GM19397 (cell line): ENCODE measurements at regions not wholly inside any gene's neighbourhood (a gene's known extent, or its start where the extent isn't known, plus 50 kb on each side); places are given as distances from the start of the nearest gene placed in this dataset.

ENCODE experiments used
- ATAC-seq: cut with Tn5 transposase; IDR thresholded peaks from one replicate; pipeline ENCODE4 v1.9.1; 2021; ENCODE audit warnings: mild to moderate bottlenecking, moderate library complexity; ENCODE audit not compliant: unreplicated experiment

GRCh38 chr4:11743236-11743635, 314.5 kb upstream of the HS3ST1 start:
- ATAC-seq: no peak

GRCh38 chr4:11741190-11741652, 312.5 kb upstream of the HS3ST1 start:
- ATAC-seq: no peak

DNA sequence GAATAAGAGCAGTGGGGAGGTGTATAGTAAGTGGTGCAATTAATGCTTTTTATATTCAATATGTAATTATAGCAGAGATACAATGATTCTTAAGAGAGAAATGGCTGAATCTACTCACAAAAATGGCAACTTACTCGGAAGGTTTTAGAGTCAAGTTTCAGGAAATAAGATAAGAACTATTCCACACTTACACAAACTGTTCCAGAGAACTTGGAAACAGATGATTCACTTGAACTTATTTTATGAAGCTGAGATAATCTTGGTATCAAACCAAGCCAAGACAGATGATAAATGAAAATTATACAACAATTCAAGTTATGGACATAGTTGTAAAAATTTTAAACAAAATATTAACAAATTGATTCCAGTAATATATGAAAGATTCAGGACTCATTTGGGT, 311.3 kb upstream of the HS3ST1 start:
- ATAC-seq: no peak

GRCh38 chr4:11736978-11737377, 308.3 kb upstream of the HS3ST1 start:
- ATAC-seq: no peak

DNA sequence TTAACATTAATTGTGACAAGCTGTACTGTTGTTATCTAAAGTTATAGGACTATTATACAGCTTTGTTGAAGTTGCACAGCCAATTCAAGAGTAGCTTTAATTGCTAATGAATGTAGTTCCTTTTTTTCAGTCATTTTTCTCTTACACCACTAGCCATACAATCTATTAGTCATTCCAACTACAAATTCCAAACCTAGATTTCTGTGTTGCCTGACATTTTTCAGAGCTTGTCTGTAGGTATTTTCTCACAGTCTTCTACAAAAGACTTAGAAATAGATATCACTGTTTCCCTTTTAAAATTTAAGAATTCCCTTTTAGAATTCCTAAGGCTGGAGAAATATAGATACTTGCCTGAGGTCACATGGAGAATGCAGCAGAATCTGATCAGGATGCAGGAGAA, 307.0 kb upstream of the HS3ST1 start:
- ATAC-seq: no peak

- ATAC-seq: no peak
Measured at GRCh38 chr4:11732155-11732554, 303.5 kb upstream of the HS3ST1 start.

- ATAC-seq: no peak
Measured at GRCh38 chr4:11730545-11730944, 301.9 kb upstream of the HS3ST1 start.

DNA sequence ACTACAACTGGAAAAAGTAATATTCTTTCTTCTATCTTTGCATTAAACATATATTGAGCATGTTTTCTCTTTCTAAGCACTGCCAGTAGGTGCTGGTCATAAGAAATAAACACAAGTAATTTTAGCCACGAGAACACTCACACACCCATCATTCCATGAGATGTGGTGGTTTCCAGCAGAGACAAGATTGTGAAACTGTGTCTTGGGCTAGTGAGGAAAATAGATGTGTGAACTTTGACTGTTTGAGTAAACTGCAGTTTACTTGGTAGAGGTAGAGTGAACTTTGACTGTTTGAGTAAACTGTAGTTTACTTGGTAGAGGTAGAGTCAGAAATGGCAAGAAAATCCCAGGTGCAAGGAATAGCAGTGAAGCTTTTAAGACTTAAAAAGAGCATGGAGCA, 300.9 kb upstream of the HS3ST1 start:
- no peak for ATAC-seq

DNA sequence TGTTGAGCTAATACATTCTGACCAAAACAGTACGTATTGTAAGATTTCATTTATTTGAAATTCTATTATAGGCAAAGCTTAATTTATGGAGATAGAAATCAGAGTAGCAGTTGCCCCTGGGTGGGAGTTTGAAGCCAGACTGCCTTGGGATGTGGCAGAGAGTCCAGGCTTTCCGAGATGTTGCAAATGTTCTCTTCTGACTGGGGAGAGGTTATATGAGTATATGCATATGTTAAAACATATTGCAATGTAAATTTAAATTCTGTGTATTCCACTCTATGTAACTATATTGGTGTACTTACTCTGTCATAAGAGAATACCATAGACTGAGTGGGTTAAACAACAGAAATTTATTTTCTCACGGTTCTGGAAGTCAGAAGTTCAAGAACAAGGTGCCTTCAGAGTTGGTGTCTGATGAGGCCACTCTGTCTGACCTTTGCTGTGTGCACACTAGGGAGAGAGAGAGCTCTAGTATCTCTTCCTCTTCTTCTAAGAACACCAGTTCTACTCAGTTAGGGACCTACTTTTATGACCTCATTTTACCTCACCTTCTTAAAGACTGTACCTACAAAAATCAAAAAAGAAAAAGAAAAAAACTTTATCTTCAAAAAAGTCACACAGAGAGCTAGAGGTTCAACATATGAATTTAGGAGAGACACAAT, 299.3 kb upstream of the HS3ST1 start:
- no peak for ATAC-seq

DNA sequence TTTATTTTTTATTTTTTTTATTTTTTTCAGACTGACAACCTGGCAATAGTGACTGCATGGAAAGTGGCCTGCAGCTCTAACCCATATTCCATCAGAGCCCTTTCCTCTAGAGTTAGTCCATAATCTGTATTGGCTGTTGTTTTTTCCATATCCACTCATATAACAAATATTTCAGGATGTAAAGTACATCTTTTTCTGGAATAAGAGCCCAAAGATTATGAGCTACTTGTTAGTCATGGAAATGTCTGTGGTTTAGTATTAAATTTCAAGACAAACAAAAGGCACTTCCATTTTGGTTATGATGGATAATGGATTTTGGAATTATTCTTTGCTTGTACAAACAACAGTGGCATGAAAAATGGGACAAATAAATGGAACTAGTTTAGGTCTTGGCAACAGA, 296.0 kb upstream of the HS3ST1 start:
- ATAC-seq: no peak

GRCh38 chr4:11722223-11722622, 293.5 kb upstream of the HS3ST1 start:
- no peak for ATAC-seq

- ATAC-seq: no peak
Measured at GRCh38 chr4:11720292-11720691, 291.6 kb upstream of the HS3ST1 start.

DNA sequence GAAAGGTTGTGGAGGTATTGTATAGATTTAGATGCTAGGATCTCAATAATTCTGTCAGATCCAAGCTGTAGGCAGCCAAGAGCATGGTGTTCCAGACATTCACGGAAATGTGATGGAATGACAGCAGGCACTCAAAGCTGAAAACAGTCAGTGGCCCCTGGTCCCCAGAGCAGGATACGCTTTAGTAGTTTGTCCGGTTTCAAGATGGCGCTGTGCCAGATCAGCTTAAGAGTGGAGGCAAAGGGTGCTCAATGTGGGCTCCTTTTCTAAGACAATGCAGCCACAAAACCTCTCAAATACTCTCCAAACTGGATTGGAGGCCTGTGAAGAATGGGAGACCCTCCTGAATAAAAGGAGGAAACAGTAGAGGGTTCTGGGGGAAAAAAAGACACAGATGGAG, 291.2 kb upstream of the HS3ST1 start:
- ATAC-seq: no peak

GRCh38 chr4:11715753-11716521, 287.2 kb upstream of the HS3ST1 start:
- no peak for ATAC-seq

GRCh38 chr4:11710453-11711093, 281.9 kb upstream of the HS3ST1 start:
- no peak for ATAC-seq

DNA sequence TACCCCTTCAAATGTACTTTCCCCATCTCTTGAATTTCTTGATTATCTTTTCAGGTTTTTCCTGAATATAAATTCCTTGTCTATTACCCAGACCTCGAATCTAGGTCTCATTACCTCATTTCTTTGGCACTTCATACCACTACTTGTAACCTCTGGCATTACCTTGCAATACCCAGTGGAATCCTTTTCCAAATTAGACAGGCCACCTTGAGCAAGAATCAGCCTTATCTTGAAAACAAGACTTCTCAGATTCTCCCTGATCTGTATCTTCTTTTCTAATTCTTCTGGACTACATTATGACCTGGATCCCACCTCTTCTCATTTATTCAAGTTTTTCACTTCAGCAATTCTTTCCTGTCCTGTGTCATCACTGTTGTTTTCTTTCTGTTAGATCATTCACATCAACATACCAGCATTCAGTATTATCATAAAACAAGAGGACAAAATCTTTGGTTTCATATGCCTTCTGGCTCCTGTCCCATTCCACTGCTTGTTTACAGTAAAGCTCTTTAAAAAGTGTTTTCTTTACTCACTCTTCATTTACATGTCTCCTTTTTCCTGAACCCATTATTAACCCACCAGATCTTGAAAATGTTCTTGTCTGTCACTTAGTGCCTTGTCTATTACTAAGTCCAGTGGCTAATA, 275.6 kb upstream of the HS3ST1 start:
- ATAC-seq: no peak

- no peak for ATAC-seq
Measured at GRCh38 chr4:11702886-11703557, 274.3 kb upstream of the HS3ST1 start.

- no peak for ATAC-seq
Measured at GRCh38 chr4:11701966-11702725, 273.5 kb upstream of the HS3ST1 start.

DNA sequence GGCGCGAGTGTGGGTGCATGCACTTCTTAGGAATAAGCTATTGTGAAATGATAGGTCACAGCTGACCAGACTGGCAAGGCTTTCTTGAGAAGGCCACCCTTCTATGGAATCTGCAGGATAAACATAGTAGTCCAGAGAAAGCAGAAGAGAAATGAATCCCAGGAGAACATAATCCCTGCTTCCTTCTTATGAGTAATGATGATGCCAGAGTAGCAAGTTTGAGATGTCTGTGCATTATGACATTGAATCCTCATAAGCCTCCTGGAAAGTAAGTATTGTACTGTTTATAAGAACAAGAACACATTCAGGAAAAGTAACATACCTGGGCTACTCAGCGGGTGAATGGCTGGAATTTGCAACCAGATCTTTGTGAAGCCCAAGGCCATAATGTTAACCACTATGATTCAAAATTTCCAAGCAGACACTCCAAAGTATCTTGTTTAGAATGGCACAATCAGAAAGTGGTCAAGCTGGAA, 272.1 kb upstream of the HS3ST1 start:
- no peak for ATAC-seq
